Upper lobe of left lung (tissue), 4 donors: ENCODE measurements at regions not wholly inside any gene's neighbourhood (a gene's known extent, or its start where the extent isn't known, plus 50 kb on each side); places are given as distances from the start of the nearest gene placed in this dataset.

Experiments
- EP300 ChIP-seq, 4 donors: sonication (generic); formaldehyde crosslinking; IDR thresholded peaks; one replicate each; pipeline ENCODE4 v1.5.1; 2017; ENCODE audit warnings: antibody characterized with exemption in 4 of 4, control low read depth in 2 of 4
- POLR2A ChIP-seq, 4 donors: fragments of 450-650 bp; IDR thresholded peaks; one replicate each; pipeline ENCODE4 v1.5.1; 2016 to 2017; ENCODE audit warnings: antibody characterized with exemption in 4 of 4, mild to moderate bottlenecking in 2 of 4
- POLR2AphosphoS5 ChIP-seq, 2 donors: sonication (generic); formaldehyde crosslinking; IDR thresholded peaks; one replicate each; pipeline ENCODE4 v1.5.1; 2017; ENCODE audit warnings: antibody characterized with exemption in 2 of 2
- TF ChIP-seq, protein P1 (sequence below), 6 experiments: fragments of 450-650 bp in 4 of 6; fragments of 200-600 bp in 2 of 6; sonication (generic) in 2 of 6; IDR thresholded peaks; one replicate each; pipeline ENCODE4 v1.5.1; 2016 to 2019; ENCODE audit warnings: antibody characterized with exemption in 6 of 6

DNA sequence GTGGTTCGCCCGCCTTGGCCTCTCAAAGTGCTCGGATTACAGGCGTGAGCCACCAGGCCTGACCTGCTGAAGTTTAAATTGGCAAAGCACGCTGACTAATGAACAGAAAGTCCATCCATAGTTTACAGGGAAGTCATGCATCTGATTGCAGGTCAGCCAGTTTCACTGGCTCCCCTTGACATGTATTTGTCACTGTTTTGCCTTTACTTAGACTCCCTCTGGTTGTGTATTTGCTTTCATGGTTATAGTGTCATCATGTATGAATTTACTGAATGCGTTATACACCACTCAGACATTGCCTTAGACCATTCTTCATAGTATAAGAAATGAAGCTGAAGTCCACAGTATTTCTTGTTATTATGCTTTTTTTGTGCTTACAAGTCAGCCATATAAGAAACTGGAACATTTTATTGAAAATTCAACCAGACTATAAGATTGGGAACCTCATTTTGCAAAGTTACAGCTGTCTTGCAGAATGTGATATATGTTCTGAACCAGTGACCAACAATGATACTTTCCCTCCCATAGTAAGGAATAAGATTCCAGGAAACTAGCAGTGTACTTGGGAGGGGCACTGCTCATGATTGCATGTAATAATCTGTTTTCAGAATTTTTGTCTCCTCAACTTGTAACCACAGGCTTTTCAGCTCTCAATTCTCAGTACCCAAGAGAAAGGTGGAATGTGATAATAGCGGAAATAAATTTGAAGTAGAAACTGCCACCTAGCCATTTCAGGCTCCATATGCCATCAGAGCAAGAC, 51.9 kb upstream of the ATF7IP start:
- TF ChIP-seq, protein P1, sequence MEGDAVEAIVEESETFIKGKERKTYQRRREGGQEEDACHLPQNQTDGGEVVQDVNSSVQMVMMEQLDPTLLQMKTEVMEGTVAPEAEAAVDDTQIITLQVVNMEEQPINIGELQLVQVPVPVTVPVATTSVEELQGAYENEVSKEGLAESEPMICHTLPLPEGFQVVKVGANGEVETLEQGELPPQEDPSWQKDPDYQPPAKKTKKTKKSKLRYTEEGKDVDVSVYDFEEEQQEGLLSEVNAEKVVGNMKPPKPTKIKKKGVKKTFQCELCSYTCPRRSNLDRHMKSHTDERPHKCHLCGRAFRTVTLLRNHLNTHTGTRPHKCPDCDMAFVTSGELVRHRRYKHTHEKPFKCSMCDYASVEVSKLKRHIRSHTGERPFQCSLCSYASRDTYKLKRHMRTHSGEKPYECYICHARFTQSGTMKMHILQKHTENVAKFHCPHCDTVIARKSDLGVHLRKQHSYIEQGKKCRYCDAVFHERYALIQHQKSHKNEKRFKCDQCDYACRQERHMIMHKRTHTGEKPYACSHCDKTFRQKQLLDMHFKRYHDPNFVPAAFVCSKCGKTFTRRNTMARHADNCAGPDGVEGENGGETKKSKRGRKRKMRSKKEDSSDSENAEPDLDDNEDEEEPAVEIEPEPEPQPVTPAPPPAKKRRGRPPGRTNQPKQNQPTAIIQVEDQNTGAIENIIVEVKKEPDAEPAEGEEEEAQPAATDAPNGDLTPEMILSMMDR (IDR thresholded peaks at IDR 0.05): no peak
- no peak for TF ChIP-seq POLR2A (IDR thresholded peaks at IDR 0.05)
- no peak for TF ChIP-seq EP300 (IDR thresholded peaks at IDR 0.05)
- no peak for TF ChIP-seq POLR2AphosphoS5 (IDR thresholded peaks at IDR 0.05)
